K562 (cell line): ENCODE measurements at regions not wholly inside any gene's neighbourhood (a gene's known extent, or its start where the extent isn't known, plus 50 kb on each side); places are given as distances from the start of the nearest gene placed in this dataset.

Experiments used
- CHCHD3 ChIP-seq: fragments of 250-450 bp; sonication (Bioruptor Pico); IDR thresholded peaks from 2 replicates; pipeline ENCODE4 v2.1.2; 2022; ENCODE audit warnings: mild to moderate bottlenecking
- FOS ChIP-seq: IDR thresholded peaks from 3 replicates; pipeline ENCODE4 v1.6.1; 2011; ENCODE audit not compliant: insufficient read length; ENCODE audit errors: extremely low read depth
- GABPB2 ChIP-seq: fragments of 250-450 bp; sonication (Bioruptor Pico); conservative IDR thresholded peaks from 2 replicates; pipeline ENCODE4 v1.5.1; 2021; ENCODE audit warnings: mild to moderate bottlenecking
- NELFE ChIP-seq: IDR thresholded peaks from 2 replicates; pipeline ENCODE4 v1.6.1; 2011; ENCODE audit warnings: mild to moderate bottlenecking; ENCODE audit not compliant: insufficient read depth, insufficient read length
- SRSF9 ChIP-seq: fragments of 200-400 bp; formaldehyde crosslinking; IDR thresholded peaks from 2 replicates; pipeline ENCODE4 v1.6.1; 2017; ENCODE audit warnings: low read depth, low read length, borderline replicate concordance
- TRIM28 ChIP-seq: fragments of 450-650 bp; IDR thresholded peaks from 2 replicates; pipeline ENCODE4 v1.6.1; 2017
- TF ChIP-seq, protein P1 (sequence below), 2 experiments: IDR thresholded peaks in 1 of 2; conservative IDR thresholded peaks in 1 of 2; 2 replicates each; pipeline ENCODE4 v1.6.1; 2016; ENCODE audit warnings: low read depth in 2 of 2, mild to moderate bottlenecking in 1 of 2, missing compliant biosample characterization in 1 of 2, missing genetic modification characterization in 1 of 2, moderate library complexity in 1 of 2
- TF ChIP-seq, protein P2 (sequence below): fragments of 450-650 bp; formaldehyde crosslinking; conservative IDR thresholded peaks from 2 replicates; pipeline ENCODE4 v1.4.0; 2022; ENCODE audit warnings: mild to moderate bottlenecking, missing genetic modification characterization
- TF ChIP-seq, protein P3 (sequence below): fragments of 450-650 bp; IDR thresholded peaks from 2 replicates; pipeline ENCODE4 v1.7.0; 2016; ENCODE audit warnings: borderline replicate concordance

DNA sequence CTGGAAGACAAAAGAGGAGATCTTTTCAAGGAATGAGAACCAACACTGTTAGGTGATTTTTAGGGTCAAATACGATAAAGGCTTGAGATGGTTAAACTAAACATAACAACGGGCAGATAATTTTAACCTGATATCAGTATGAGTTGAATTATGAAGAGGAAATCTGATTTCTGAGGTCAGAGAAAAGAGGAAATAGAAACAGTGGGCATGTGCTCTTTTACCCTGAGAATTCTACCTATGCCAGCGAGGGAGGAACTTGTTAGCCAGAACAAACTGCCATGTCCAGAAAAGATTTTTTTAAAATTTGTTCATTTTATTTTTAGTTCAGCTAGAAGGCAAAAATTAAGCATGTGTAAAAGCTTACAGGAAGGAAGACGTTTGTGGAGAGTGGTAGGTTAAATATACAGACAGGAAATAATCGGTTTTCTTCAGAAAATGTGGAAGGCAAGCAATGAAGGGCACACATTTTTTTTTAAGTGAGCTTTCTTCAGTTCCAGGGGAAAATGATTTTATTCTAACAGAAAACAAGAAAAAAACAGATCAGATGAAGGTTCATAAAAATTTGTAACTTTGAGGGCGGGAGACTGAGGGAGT lies 1745.3 kb downstream of the MRPL39 start (continued):
- TF ChIP-seq, protein P1, sequence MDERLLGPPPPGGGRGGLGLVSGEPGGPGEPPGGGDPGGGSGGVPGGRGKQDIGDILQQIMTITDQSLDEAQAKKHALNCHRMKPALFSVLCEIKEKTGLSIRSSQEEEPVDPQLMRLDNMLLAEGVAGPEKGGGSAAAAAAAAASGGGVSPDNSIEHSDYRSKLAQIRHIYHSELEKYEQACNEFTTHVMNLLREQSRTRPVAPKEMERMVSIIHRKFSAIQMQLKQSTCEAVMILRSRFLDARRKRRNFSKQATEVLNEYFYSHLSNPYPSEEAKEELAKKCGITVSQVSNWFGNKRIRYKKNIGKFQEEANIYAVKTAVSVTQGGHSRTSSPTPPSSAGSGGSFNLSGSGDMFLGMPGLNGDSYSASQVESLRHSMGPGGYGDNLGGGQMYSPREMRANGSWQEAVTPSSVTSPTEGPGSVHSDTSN (CRISPR knock-in tag; IDR thresholded peaks at IDR 0.05; ENCODE audit: low read depth), result no peak
- TF ChIP-seq, protein P1 (tag; conservative IDR thresholded peaks at IDR 0.05; ENCODE audit: low read depth), result no peak
- no peak for TF ChIP-seq FOS
- TF ChIP-seq, protein P2, sequence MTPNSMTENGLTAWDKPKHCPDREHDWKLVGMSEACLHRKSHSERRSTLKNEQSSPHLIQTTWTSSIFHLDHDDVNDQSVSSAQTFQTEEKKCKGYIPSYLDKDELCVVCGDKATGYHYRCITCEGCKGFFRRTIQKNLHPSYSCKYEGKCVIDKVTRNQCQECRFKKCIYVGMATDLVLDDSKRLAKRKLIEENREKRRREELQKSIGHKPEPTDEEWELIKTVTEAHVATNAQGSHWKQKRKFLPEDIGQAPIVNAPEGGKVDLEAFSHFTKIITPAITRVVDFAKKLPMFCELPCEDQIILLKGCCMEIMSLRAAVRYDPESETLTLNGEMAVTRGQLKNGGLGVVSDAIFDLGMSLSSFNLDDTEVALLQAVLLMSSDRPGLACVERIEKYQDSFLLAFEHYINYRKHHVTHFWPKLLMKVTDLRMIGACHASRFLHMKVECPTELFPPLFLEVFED (CRISPR knock-in tag), result no peak
- TF ChIP-seq, protein P3, sequence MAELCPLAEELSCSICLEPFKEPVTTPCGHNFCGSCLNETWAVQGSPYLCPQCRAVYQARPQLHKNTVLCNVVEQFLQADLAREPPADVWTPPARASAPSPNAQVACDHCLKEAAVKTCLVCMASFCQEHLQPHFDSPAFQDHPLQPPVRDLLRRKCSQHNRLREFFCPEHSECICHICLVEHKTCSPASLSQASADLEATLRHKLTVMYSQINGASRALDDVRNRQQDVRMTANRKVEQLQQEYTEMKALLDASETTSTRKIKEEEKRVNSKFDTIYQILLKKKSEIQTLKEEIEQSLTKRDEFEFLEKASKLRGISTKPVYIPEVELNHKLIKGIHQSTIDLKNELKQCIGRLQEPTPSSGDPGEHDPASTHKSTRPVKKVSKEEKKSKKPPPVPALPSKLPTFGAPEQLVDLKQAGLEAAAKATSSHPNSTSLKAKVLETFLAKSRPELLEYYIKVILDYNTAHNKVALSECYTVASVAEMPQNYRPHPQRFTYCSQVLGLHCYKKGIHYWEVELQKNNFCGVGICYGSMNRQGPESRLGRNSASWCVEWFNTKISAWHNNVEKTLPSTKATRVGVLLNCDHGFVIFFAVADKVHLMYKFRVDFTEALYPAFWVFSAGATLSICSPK, result no peak
- TF ChIP-seq NELFE, result no peak
- TF ChIP-seq SRSF9, result no peak
- TF ChIP-seq GABPB2 (CRISPR knock-in tag), result no peak
- no peak for TF ChIP-seq TRIM28
- no peak for TF ChIP-seq CHCHD3
